Liver (tissue), 8 donors: ENCODE measurements at regions not wholly inside any gene's neighbourhood (a gene's known extent, or its start where the extent isn't known, plus 50 kb on each side); places are given as distances from the start of the nearest gene placed in this dataset.

Experiments
- DNase-seq: peaks from one replicate; pipeline ENCODE4 v3.0.0-alpha.2; 2017; ENCODE audit warnings: low spot score
- H3K27ac ChIP-seq, 2 donors: one replicate each; pipeline ENCODE4 v1.7.0; 2013; ENCODE audit warnings: inconsistent platforms in 2 of 2, low read length in 2 of 2, control low read depth in 1 of 2, low read depth in 1 of 2, mild to moderate bottlenecking in 1 of 2
- H3K27me3 ChIP-seq, 4 donors: one replicate each; pipeline versions ENCODE4 v1.6.1 to v1.7.0; 2013; ENCODE audit warnings: low read length in 3 of 4, inconsistent platforms in 1 of 4, mild to moderate bottlenecking in 1 of 4, moderate library complexity in 1 of 4; ENCODE audit not compliant: control insufficient read depth in 4 of 4, insufficient read depth in 4 of 4
- H3K36me3 ChIP-seq, 4 donors: one replicate each; pipeline versions ENCODE4 v1.6.1 to v1.7.0; 2013; ENCODE audit warnings: low read length in 3 of 4, mild to moderate bottlenecking in 3 of 4, low read depth in 1 of 4, moderate library complexity in 1 of 4; ENCODE audit not compliant: control insufficient read depth in 4 of 4, insufficient read depth in 3 of 4
- H3K4me1 ChIP-seq, 4 donors: one replicate each; pipeline versions ENCODE4 v1.6.1 to v1.7.0; 2013; ENCODE audit warnings: low read length in 3 of 4, mild to moderate bottlenecking in 3 of 4, moderate library complexity in 1 of 4; ENCODE audit not compliant: control insufficient read depth in 4 of 4, insufficient read depth in 4 of 4
- H3K4me3 ChIP-seq, 3 donors: one replicate each; pipeline versions ENCODE4 v1.6.1 to v1.7.0; 2013; ENCODE audit warnings: low read length in 3 of 3, control low read depth in 1 of 3, low read depth in 1 of 3, mild to moderate bottlenecking in 1 of 3
- H3K9ac ChIP-seq, 2 donors: one replicate each; pipeline ENCODE4 v1.7.0; 2013; ENCODE audit warnings: low read length in 2 of 2, mild to moderate bottlenecking in 2 of 2, moderate library complexity in 2 of 2, control low read depth in 1 of 2, low read depth in 1 of 2
- H3K9me3 ChIP-seq, 4 donors: one replicate each; pipeline versions ENCODE4 v1.6.1 to v1.7.0; 2013; ENCODE audit warnings: low read length in 3 of 4; ENCODE audit not compliant: control insufficient read depth in 4 of 4
- EGR1 ChIP-seq, 2 donors: IDR thresholded peaks; 2 replicates each; pipeline ENCODE4 v1.6.1; 2016 to 2018; ENCODE audit warnings: antibody characterized with exemption in 2 of 2, low read depth in 2 of 2
- FOXA1 ChIP-seq: IDR thresholded peaks from 2 replicates; pipeline ENCODE4 v1.6.1; 2016; ENCODE audit warnings: antibody characterized with exemption
- FOXA2 ChIP-seq: IDR thresholded peaks from 2 replicates; pipeline ENCODE4 v1.6.1; 2016; ENCODE audit warnings: antibody characterized with exemption
- GABPA ChIP-seq, 2 donors: IDR thresholded peaks in 1 of 2; conservative IDR thresholded peaks in 1 of 2; 2 replicates each; pipeline ENCODE4 v1.6.1; 2016; ENCODE audit warnings: antibody characterized with exemption in 2 of 2, mild to moderate bottlenecking in 1 of 2, moderate library complexity in 1 of 2
- HNF4A ChIP-seq, 2 donors: conservative IDR thresholded peaks; 2 replicates each; pipeline ENCODE4 v1.6.1; 2016; ENCODE audit warnings: antibody characterized with exemption in 2 of 2, mild to moderate bottlenecking in 2 of 2
- JUND ChIP-seq, 2 donors: IDR thresholded peaks; 2 replicates each; pipeline ENCODE4 v1.6.1; 2016; ENCODE audit warnings: antibody characterized with exemption in 2 of 2
- MAX ChIP-seq: IDR thresholded peaks from 2 replicates; pipeline ENCODE4 v1.6.1; 2016; ENCODE audit warnings: antibody characterized with exemption
- NR2F2 ChIP-seq: IDR thresholded peaks from 2 replicates; pipeline ENCODE4 v1.6.1; 2016; ENCODE audit warnings: antibody characterized with exemption
- RAD21 ChIP-seq, 2 donors: IDR thresholded peaks; 2 replicates each; pipeline ENCODE4 v1.6.1; 2016; ENCODE audit warnings: antibody characterized with exemption in 2 of 2, mild to moderate bottlenecking in 2 of 2
- REST ChIP-seq: IDR thresholded peaks from 2 replicates; pipeline ENCODE4 v1.6.1; 2016; ENCODE audit warnings: antibody characterized with exemption, mild to moderate bottlenecking
- RXRA ChIP-seq, 2 donors: IDR thresholded peaks; 2 replicates each; pipeline ENCODE4 v1.6.1; 2017 to 2018; ENCODE audit warnings: antibody characterized with exemption in 2 of 2, mild to moderate bottlenecking in 1 of 2
- SP1 ChIP-seq: IDR thresholded peaks from 2 replicates; pipeline ENCODE4 v1.6.1; 2018; ENCODE audit warnings: antibody characterized with exemption, mild to moderate bottlenecking
- YY1 ChIP-seq: IDR thresholded peaks from 2 replicates; pipeline ENCODE4 v1.6.1; 2016; ENCODE audit warnings: antibody characterized with exemption, mild to moderate bottlenecking
- ZBTB33 ChIP-seq: IDR thresholded peaks from 2 replicates; pipeline ENCODE4 v1.6.1; 2016; ENCODE audit warnings: antibody characterized with exemption
- WGBS: extraction: QIAGEN DNeasy Blood & Tissue Kit; methylation state at CpG from one replicate; pipeline ENCODE4 v1.1.7; 2013; 5-methylcytosine and 5-hydroxymethylcytosine counted together
- TF ChIP-seq, protein P1 (sequence below): IDR thresholded peaks from 2 replicates; pipeline ENCODE4 v1.6.1; 2016; ENCODE audit warnings: antibody characterized with exemption
- TF ChIP-seq, protein P2 (sequence below): fragments of 150-350 bp; IDR thresholded peaks from 2 replicates; pipeline ENCODE4 v1.5.1; 2017; ENCODE audit warnings: improper control_type of control experiment, low read depth, low read length; ENCODE audit not compliant: missing input control
- donor health status: healthy.
- donor health status: healthy.
- donor health status: healthy.
- donor health status: healthy.
- donor health status: healthy.

- TF ChIP-seq RAD21 (IDR thresholded peaks at IDR 0.05) (no peak), YY1 (no peak), EGR1 (IDR thresholded peaks at IDR 0.05; ENCODE audit: low read depth in 2 of 2) (no peak), JUND (IDR thresholded peaks at IDR 0.05) (no peak), ZBTB33 (no peak), SP1 (no peak), RXRA (IDR thresholded peaks at IDR 0.05) (no peak), REST (no peak), FOXA2 (no peak), MAX (no peak), FOXA1 (no peak), NR2F2 (no peak)
- TF ChIP-seq, protein P1, sequence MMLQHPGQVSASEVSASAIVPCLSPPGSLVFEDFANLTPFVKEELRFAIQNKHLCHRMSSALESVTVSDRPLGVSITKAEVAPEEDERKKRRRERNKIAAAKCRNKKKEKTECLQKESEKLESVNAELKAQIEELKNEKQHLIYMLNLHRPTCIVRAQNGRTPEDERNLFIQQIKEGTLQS = no peak
- Histone ChIP-seq H3K9ac (no peak overlapping the region), H3K9me3 (no peaks in the 10 kb centered on the region), H3K27ac (no peak overlapping the region), H3K27me3 (no peaks in the 10 kb centered on the region), H3K4me3 (no peak overlapping the region), H3K36me3 (no peaks in the 10 kb centered on the region), H3K4me1 (peaks cover 0 to 40% (median 21%) of the 10 kb centered on the region in 4 donors)
- WGBS = 83% methylated on average over 9 of the region's 9 CpGs
- no peak for DNase-seq
Measured at GRCh38 chr16:85254051-85254450, 141.8 kb upstream of the CIBAR2 start.

- Histone ChIP-seq H3K27ac (no peak overlapping the region), H3K27me3 (no peaks in the 10 kb centered on the region), H3K4me1 (peaks cover 0 to 33% (median 18%) of the 10 kb centered on the region in 4 donors), H3K9ac (no peak overlapping the region), H3K9me3 (no peaks in the 10 kb centered on the region), H3K4me3 (no peak overlapping the region), H3K36me3 (no peaks in the 10 kb centered on the region)
- TF ChIP-seq HNF4A (conservative IDR thresholded peaks at IDR 0.05) (no peak), SP1 (no peak)
- DNase-seq = no peak
- WGBS = 96% methylated on average over 24 of the region's 24 CpGs
Measured at GRCh38 chr16:85254921-85255320, 142.6 kb upstream of the CIBAR2 start.

- no peaks in the 10 kb centered on the region for H3K27me3 ChIP-seq
- H3K9ac ChIP-seq = no peak overlapping the region
- no peaks in the 10 kb centered on the region for H3K36me3 ChIP-seq
- no peak for DNase-seq
- peaks cover 0 to 32% (median 18%) of the 10 kb centered on the region in 4 donors for H3K4me1 ChIP-seq
- no peaks in the 10 kb centered on the region for H3K9me3 ChIP-seq
- WGBS = 96% methylated on average over 10 of the region's 10 CpGs
- H3K4me3 ChIP-seq = no peak overlapping the region
- H3K27ac ChIP-seq = no peak overlapping the region
- TF ChIP-seq, protein P1 = no peak
- TF ChIP-seq GABPA (IDR thresholded peaks at IDR 0.05 in 1 of 2, conservative IDR thresholded peaks at IDR 0.05 in 1 of 2) (no peak), JUND (IDR thresholded peaks at IDR 0.05) (no peak), RXRA (IDR thresholded peaks at IDR 0.05) (no peak), RAD21 (IDR thresholded peaks at IDR 0.05) (no peak), HNF4A (conservative IDR thresholded peaks at IDR 0.05) (no peak), MAX (no peak), YY1 (no peak), NR2F2 (no peak), ZBTB33 (no peak), EGR1 (IDR thresholded peaks at IDR 0.05; ENCODE audit: low read depth in 2 of 2) (no peak)
- TF ChIP-seq, protein P2, sequence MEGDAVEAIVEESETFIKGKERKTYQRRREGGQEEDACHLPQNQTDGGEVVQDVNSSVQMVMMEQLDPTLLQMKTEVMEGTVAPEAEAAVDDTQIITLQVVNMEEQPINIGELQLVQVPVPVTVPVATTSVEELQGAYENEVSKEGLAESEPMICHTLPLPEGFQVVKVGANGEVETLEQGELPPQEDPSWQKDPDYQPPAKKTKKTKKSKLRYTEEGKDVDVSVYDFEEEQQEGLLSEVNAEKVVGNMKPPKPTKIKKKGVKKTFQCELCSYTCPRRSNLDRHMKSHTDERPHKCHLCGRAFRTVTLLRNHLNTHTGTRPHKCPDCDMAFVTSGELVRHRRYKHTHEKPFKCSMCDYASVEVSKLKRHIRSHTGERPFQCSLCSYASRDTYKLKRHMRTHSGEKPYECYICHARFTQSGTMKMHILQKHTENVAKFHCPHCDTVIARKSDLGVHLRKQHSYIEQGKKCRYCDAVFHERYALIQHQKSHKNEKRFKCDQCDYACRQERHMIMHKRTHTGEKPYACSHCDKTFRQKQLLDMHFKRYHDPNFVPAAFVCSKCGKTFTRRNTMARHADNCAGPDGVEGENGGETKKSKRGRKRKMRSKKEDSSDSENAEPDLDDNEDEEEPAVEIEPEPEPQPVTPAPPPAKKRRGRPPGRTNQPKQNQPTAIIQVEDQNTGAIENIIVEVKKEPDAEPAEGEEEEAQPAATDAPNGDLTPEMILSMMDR = no peak
Measured at GRCh38 chr16:85255777-85256176, 143.5 kb upstream of the CIBAR2 start.
